NCI-H1105 (cell line): ENCODE measurements at regions not wholly inside any gene's neighbourhood (a gene's known extent, or its start where the extent isn't known, plus 50 kb on each side); places are given as distances from the start of the nearest gene placed in this dataset.
"Not testable (repeated sequence)": the region's sequence is repeated elsewhere in the genome, so short reads cannot be mapped to it uniquely, and the experiment has no call there.

Experiments used
- DNase-seq: peaks from one replicate; lab custom pipeline; 2025; lab: John Stamatoyannopoulos, UW

GRCh38 chr12:74685385-74685784 is 147.8 kb downstream of the ATXN7L3B start:
- no peak for DNase-seq

- peak; percentile 13 for DNase-seq
Observed at GRCh38 chr12:74689071-74689655, 151.5 kb downstream of the ATXN7L3B start.

GRCh38 chr12:74689929-74690328 is 152.3 kb downstream of the ATXN7L3B start:
- peak; percentile 13 for DNase-seq

GRCh38 chr12:74719447-74719846 is 181.8 kb downstream of the ATXN7L3B start:
- DNase-seq: no peak

GRCh38 chr12:74722709-74723108 is 185.1 kb downstream of the ATXN7L3B start:
- no peak for DNase-seq

GRCh38 chr12:74725154-74725553 is 187.5 kb downstream of the ATXN7L3B start:
- DNase-seq: no peak

- DNase-seq: no peak
Observed at GRCh38 chr12:74728006-74728405, 190.4 kb downstream of the ATXN7L3B start.

- DNase-seq: no peak
Observed at GRCh38 chr12:74732164-74732784, 194.6 kb downstream of the ATXN7L3B start.

GRCh38 chr12:74732826-74733225 is 195.2 kb downstream of the ATXN7L3B start:
- DNase-seq: no peak

GRCh38 chr12:74741112-74741511 is 203.5 kb downstream of the ATXN7L3B start:
- DNase-seq: no peak

GRCh38 chr12:74747305-74747704 is 209.7 kb downstream of the ATXN7L3B start:
- DNase-seq: peak; percentile 10

- no peak for DNase-seq
Observed at GRCh38 chr12:74751441-74751840, 213.8 kb downstream of the ATXN7L3B start.

GRCh38 chr12:74752215-74752614 is 214.6 kb downstream of the ATXN7L3B start:
- no peak for DNase-seq

GRCh38 chr12:74770552-74770951 is 232.9 kb downstream of the ATXN7L3B start:
- no peak for DNase-seq

GRCh38 chr12:74775276-74775675 is 237.6 kb downstream of the ATXN7L3B start:
- no peak for DNase-seq

- no peak for DNase-seq
Observed at GRCh38 chr12:74776378-74776777, 238.7 kb downstream of the ATXN7L3B start.

- DNase-seq: no peak
Observed at GRCh38 chr12:74780182-74780849, 242.7 kb downstream of the ATXN7L3B start.

GRCh38 chr12:74780850-74781241 is 243.2 kb downstream of the ATXN7L3B start:
- not testable (repeated sequence) for DNase-seq

GRCh38 chr12:74781991-74782485 is 244.4 kb downstream of the ATXN7L3B start:
- no peak for DNase-seq

- no peak for DNase-seq
Observed at GRCh38 chr12:74790931-74791330, 253.3 kb downstream of the ATXN7L3B start.

- no peak for DNase-seq
Observed at GRCh38 chr12:74791365-74791764, 253.7 kb downstream of the ATXN7L3B start.

- no peak for DNase-seq
Observed at GRCh38 chr12:74794522-74794921, 256.9 kb downstream of the ATXN7L3B start.

- DNase-seq: no peak
Observed at GRCh38 chr12:74801625-74802024, 264.0 kb downstream of the ATXN7L3B start.
